ENCODE measurements at regions not wholly inside any gene's neighbourhood (a gene's known extent, or its start where the extent isn't known, plus 50 kb on each side); places are given as distances from the start of the nearest gene placed in this dataset.

DNA sequence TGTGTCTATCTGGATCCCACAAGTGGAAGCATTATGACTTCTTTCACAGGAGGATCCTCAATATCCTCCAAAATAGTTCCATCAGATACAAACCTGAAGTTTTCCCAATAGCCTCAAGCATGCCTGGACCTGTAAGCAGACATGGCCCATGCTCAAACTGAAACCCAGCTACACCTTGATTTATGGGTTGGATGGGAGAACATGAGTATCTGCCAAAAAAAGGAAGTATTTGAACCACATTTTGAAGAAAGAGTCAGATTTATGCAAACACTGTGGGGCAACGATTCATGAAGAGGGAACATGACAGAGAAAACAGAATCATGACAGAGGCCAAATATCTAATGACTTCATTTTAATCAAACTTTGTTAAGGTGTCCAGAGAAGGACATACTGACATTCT is 351.0 kb upstream of the NFIA start:
- peaks cover 0 to 3% (median 0%) of the 10 kb centered on the region in 4 experiments; a peak in 1 of 7 replicates for H3K4me1 ChIP-seq (replicated peaks in 1 of 4; ENCODE audit: control insufficient read depth in 3 of 4, insufficient read depth in 4 of 4, low read length in 3 of 4)
- H4K8ac ChIP-seq (ENCODE audit: extremely low read depth, insufficient read depth, low read length) = no peak overlapping the region
- H3K18ac ChIP-seq (ENCODE audit: extremely low read depth, low read length) = no peak overlapping the region
- no peak overlapping the region for H3K9ac ChIP-seq (replicated peaks in 1 of 4; ENCODE audit: extremely low read depth in 1 of 4, low read depth in 3 of 4, low read length in 3 of 4)
- H2BK15ac ChIP-seq (ENCODE audit: low read length) = no peak overlapping the region
- no peak overlapping the region for H2BK5ac ChIP-seq (ENCODE audit: low read depth, low read length)
- no peaks in the 10 kb centered on the region; a peak in 1 of 4 replicates for H3K9me3 ChIP-seq (ENCODE audit: insufficient read depth in 2 of 2, low read depth in 1 of 2, low read length in 1 of 2)
- H3K79me1 ChIP-seq (ENCODE audit: low read depth, low read length) = no peaks in the 10 kb centered on the region
- no peak overlapping the region for H3K56ac ChIP-seq (replicated peaks; ENCODE audit: insufficient read length, low read depth, low read length)
- H3K4ac ChIP-seq (replicated peaks; ENCODE audit: insufficient read length, low read depth, low read length) = no peak overlapping the region
- WGBS, 2 experiments (ENCODE audit: extremely low coverage in 1 of 2, insufficient coverage in 1 of 2, insufficient read length in 1 of 2, insufficient replicate concordance in 2 of 2, low coverage in 1 of 2, low lambda C conversion rate in 2 of 2, missing lambda C conversion rate in 1 of 2) = 95% methylated on average over 1 of the region's 1 CpG; no CpG with 5 or more reads in 1 of the 2 experiments
- no peaks in the 10 kb centered on the region for H3K27me3 ChIP-seq (replicated peaks in 1 of 4; ENCODE audit: control insufficient read depth in 3 of 4, extremely low read depth in 1 of 4, insufficient read depth in 3 of 4, low read length in 3 of 4)
- H3K36me3 ChIP-seq (ENCODE audit: control insufficient read depth in 2 of 4, insufficient read depth in 4 of 4, low read length in 3 of 4) = no peaks in the 10 kb centered on the region
- no peak overlapping the region for H3K23ac ChIP-seq (ENCODE audit: insufficient read length)
- ChIA-PET CTCF (ENCODE audit: partially characterized antibody) (interaction anchor here (1.6 kb wide), 1 partner anchor 34 kb away, joined by 4 read pairs; no protein-coding TSS in a partner anchor), POLR2A (ENCODE audit: partially characterized antibody) (no interaction called here)
- no peak overlapping the region for H2BK120ac ChIP-seq (replicated peaks; ENCODE audit: low read depth, low read length)
- no peak overlapping the region for H2BK12ac ChIP-seq (ENCODE audit: low read depth, low read length)
- no peak overlapping the region for H4K91ac ChIP-seq (replicated peaks; ENCODE audit: insufficient read length, low read length)
- no peak overlapping the region for H4K5ac ChIP-seq (ENCODE audit: insufficient read length, low read depth, low read length)
- no peak overlapping the region for H2BK20ac ChIP-seq (ENCODE audit: low read length)
- H3K79me2 ChIP-seq (ENCODE audit: control insufficient read depth in 1 of 2, insufficient read depth in 2 of 2, low read length in 2 of 2) = no peaks in the 10 kb centered on the region
- H4K20me1 ChIP-seq (replicated peaks in 1 of 2; ENCODE audit: control insufficient read depth in 1 of 2, insufficient read depth in 2 of 2, low read length in 2 of 2) = no peaks in the 10 kb centered on the region
- no peak overlapping the region for H3K27ac ChIP-seq (ENCODE audit: low read depth, low read length)
- H3K14ac ChIP-seq (ENCODE audit: insufficient read length) = no peak overlapping the region
- FAIRE-seq (no peak), DNase-seq (ENCODE audit: low read depth in 1 of 2, low spot score in 2 of 2) (no peak)
- no peak overlapping the region for H3K4me2 ChIP-seq (ENCODE audit: insufficient read depth in 1 of 2, low read depth in 2 of 2, low read length in 2 of 2)
- no peak overlapping the region for H3K4me3 ChIP-seq (ENCODE audit: extremely low read depth in 1 of 4, insufficient read depth in 2 of 4, low read depth in 3 of 4, low read length in 4 of 4)
- no peaks in the 10 kb centered on the region for H3K23me2 ChIP-seq (ENCODE audit: low read depth, low read length)
- no peak overlapping the region for H2AK5ac ChIP-seq (ENCODE audit: low read depth, low read length)
- H2AFZ ChIP-seq (ENCODE audit: low read length) = no peak overlapping the region
- TF ChIP-seq EZH2 (IDR thresholded peaks at IDR 0.05; ENCODE audit: low read depth, low read length, severe bottlenecking) (no peak), TEAD4 (IDR thresholded peaks at IDR 0.05; ENCODE audit: low read depth, low read length) (no peak), TCF12 (IDR thresholded peaks at IDR 0.05; ENCODE audit: low read depth, low read length) (no peak), KDM4A (IDR thresholded peaks at IDR 0.05; ENCODE audit: low read depth, low read length, severe bottlenecking) (no peak), TAF7 (optimal IDR thresholded peaks at IDR 0.05; ENCODE audit: borderline replicate concordance, low read depth, low read length) (no peak), RXRA (IDR thresholded peaks at IDR 0.05; ENCODE audit: insufficient read depth, low read depth, low read length) (no peak), CBX5 (IDR thresholded peaks at IDR 0.05; ENCODE audit: low read depth, low read length) (no peak), JUND (IDR thresholded peaks at IDR 0.05; ENCODE audit: low read length) (no peak), KDM1A (IDR thresholded peaks at IDR 0.05; ENCODE audit: borderline replicate concordance, low read length) (no peak), SUZ12 (IDR thresholded peaks at IDR 0.05; ENCODE audit: low read length) (no peak), MAFK (IDR thresholded peaks at IDR 0.05; ENCODE audit: low read depth, low read length) (no peak), SP4 (IDR thresholded peaks at IDR 0.05; ENCODE audit: low read length) (no peak), RFX5 (IDR thresholded peaks at IDR 0.05; ENCODE audit: borderline replicate concordance, low read depth, low read length) (no peak)
- TF ChIP-seq, protein P1, sequence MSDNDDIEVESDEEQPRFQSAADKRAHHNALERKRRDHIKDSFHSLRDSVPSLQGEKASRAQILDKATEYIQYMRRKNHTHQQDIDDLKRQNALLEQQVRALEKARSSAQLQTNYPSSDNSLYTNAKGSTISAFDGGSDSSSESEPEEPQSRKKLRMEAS (IDR thresholded peaks at IDR 0.05) = no peak
